ENCODE measurements at regions not wholly inside any gene's neighbourhood (a gene's known extent, or its start where the extent isn't known, plus 50 kb on each side); places are given as distances from the start of the nearest gene placed in this dataset.

GRCh38 chr10:6348096-6348874, 145.6 kb downstream of the PFKFB3 start:
- no peak for TF ChIP-seq FOS (IDR thresholded peaks at IDR 0.05; ENCODE audit: borderline replicate concordance, insufficient read depth, low read length)
- no peak for TF ChIP-seq JUN (IDR thresholded peaks at IDR 0.05; ENCODE audit: borderline replicate concordance, insufficient read depth, insufficient read length, low read depth)
- no peak for TF ChIP-seq POLR2A (IDR thresholded peaks at IDR 0.05; ENCODE audit: low read depth, low read length)
- no peak for TF ChIP-seq POLR2AphosphoS5 (IDR thresholded peaks at IDR 0.05; ENCODE audit: insufficient read depth, low read depth, low read length)
- no peak for TF ChIP-seq MYC (IDR thresholded peaks at IDR 0.05; ENCODE audit: low read depth, low read length)
- POLR2A ChIA-PET: no interaction called here
- Histone ChIP-seq H3K27ac (ENCODE audit: insufficient read depth, low read depth, low read length) (no peak overlapping the region), H3K27me3 (ENCODE audit: control insufficient read depth in 2 of 2, insufficient read depth in 2 of 2, low read length in 2 of 2) (no peaks in the 10 kb centered on the region), H3K79me2 (ENCODE audit: control insufficient read depth, insufficient read depth, low read length) (no peaks in the 10 kb centered on the region), H3K36me3 (ENCODE audit: control insufficient read depth in 2 of 2, extremely low read depth in 1 of 2, insufficient read depth in 2 of 2, low read length in 2 of 2) (no peaks in the 10 kb centered on the region), H3K9ac (replicated peaks; ENCODE audit: extremely low read depth, insufficient read depth, low read length) (no peak overlapping the region), H3K9me3 (replicated peaks; ENCODE audit: control insufficient read depth, insufficient read depth, low read length) (no peaks in the 10 kb centered on the region), H2AFZ (ENCODE audit: low read depth, low read length) (no peak overlapping the region), H3K4me2 (ENCODE audit: insufficient read depth, low read length) (no peak overlapping the region), H3K9me1 (replicated peaks; ENCODE audit: control insufficient read depth, extremely low read depth, insufficient read depth, low read length) (no peaks in the 10 kb centered on the region), H3K4me1 (ENCODE audit: control insufficient read depth, extremely low read depth, insufficient read depth, low read length) (no peaks in the 10 kb centered on the region), H4K20me1 (replicated peaks; ENCODE audit: control insufficient read depth, extremely low read depth, insufficient read depth, low read length) (no peaks in the 10 kb centered on the region), H3K4me3 (replicated peaks in 1 of 3; ENCODE audit: insufficient read depth in 1 of 3, low read depth in 1 of 3, low read length in 3 of 3) (no peak overlapping the region)
- FAIRE-seq (no peak), DNase-seq (ENCODE audit: low read depth, low spot score) (no peak)
- no TSS peak for BruUV-seq (replicated peaks)
- dilution Hi-C loops (cut with MboI; ENCODE audit: extremely low pct_ligation_motif_present, low sequenced_read_pairs): no loop called here
- CTCF ChIA-PET: interaction anchor here (0.7 to 1.1 kb wide), 2 partner anchors 13 to 59 kb away, joined by 3 to 4 read pairs; no protein-coding TSS in a partner anchor
- intact Hi-C loops (cut with micrococcal nuclease): no loop called here

GRCh38 chr10:6349846-6350535, 147.3 kb downstream of the PFKFB3 start:
- FAIRE-seq: no peak
- H3K9me3 ChIP-seq (replicated peaks; ENCODE audit: control insufficient read depth, insufficient read depth, low read length): no peaks in the 10 kb centered on the region
- no peak overlapping the region for H3K9ac ChIP-seq (replicated peaks; ENCODE audit: extremely low read depth, insufficient read depth, low read length)
- CTCF ChIA-PET: interaction anchor here (1.1 to 1.3 kb wide), 2 partner anchors 14 to 51 kb away, joined by 3 to 4 read pairs; no protein-coding TSS in a partner anchor
- POLR2A ChIA-PET: no interaction called here
- no TSS peak for BruUV-seq (replicated peaks)
- no peaks in the 10 kb centered on the region for H3K27me3 ChIP-seq (ENCODE audit: control insufficient read depth in 2 of 2, insufficient read depth in 2 of 2, low read length in 2 of 2)
- no peak overlapping the region for H2AFZ ChIP-seq (ENCODE audit: low read depth, low read length)
- no peak for TF ChIP-seq POLR2AphosphoS5 (IDR thresholded peaks at IDR 0.05; ENCODE audit: insufficient read depth, low read depth, low read length)
- no peak for TF ChIP-seq POLR2A (IDR thresholded peaks at IDR 0.05; ENCODE audit: low read depth, low read length)
- no peak overlapping the region for H3K27ac ChIP-seq (ENCODE audit: insufficient read depth, low read depth, low read length)
- H3K9me1 ChIP-seq (replicated peaks; ENCODE audit: control insufficient read depth, extremely low read depth, insufficient read depth, low read length): no peaks in the 10 kb centered on the region
- intact Hi-C loops (cut with micrococcal nuclease): no loop called here
- H3K4me1 ChIP-seq (ENCODE audit: control insufficient read depth, extremely low read depth, insufficient read depth, low read length): no peaks in the 10 kb centered on the region
- H3K4me2 ChIP-seq (ENCODE audit: insufficient read depth, low read length): no peak overlapping the region
- dilution Hi-C loops (cut with MboI; ENCODE audit: extremely low pct_ligation_motif_present, low sequenced_read_pairs): no loop called here
- H3K79me2 ChIP-seq (ENCODE audit: control insufficient read depth, insufficient read depth, low read length): no peaks in the 10 kb centered on the region
- H3K4me3 ChIP-seq (replicated peaks in 1 of 3; ENCODE audit: insufficient read depth in 1 of 3, low read depth in 1 of 3, low read length in 3 of 3): no peak overlapping the region
- H4K20me1 ChIP-seq (replicated peaks; ENCODE audit: control insufficient read depth, extremely low read depth, insufficient read depth, low read length): no peaks in the 10 kb centered on the region
- no peaks in the 10 kb centered on the region for H3K36me3 ChIP-seq (ENCODE audit: control insufficient read depth in 2 of 2, extremely low read depth in 1 of 2, insufficient read depth in 2 of 2, low read length in 2 of 2)
- no peak for DNase-seq (ENCODE audit: low read depth, low spot score)

Measured in endothelial cell of umbilical vein (primary cell).